Stomach (tissue), 8 donors: ENCODE measurements at regions not wholly inside any gene's neighbourhood (a gene's known extent, or its start where the extent isn't known, plus 50 kb on each side); places are given as distances from the start of the nearest gene placed in this dataset.
A peak's percentile ranks its signal among the peaks of the same experiment; 100 is the strongest.

Experiments used
- DNase-seq, 2 donors: peaks; one replicate each; pipeline versions ENCODE4 v3.0.0 to v3.0.0-alpha.2; 2013 to 2019
- H3K27ac ChIP-seq, 5 donors: fragments of 200-600 bp in 4 of 5; sonication (generic) in 4 of 5; one replicate each; pipeline ENCODE4 v1.5.1; 2013 to 2019; ENCODE audit warnings: mild to moderate bottlenecking in 1 of 5, moderate library complexity in 1 of 5
- H3K27me3 ChIP-seq, 3 donors: fragments of 200-600 bp; sonication (generic); one replicate each; pipeline ENCODE4 v1.5.1; 2017 to 2019; ENCODE audit warnings: mixed run types in 1 of 3
- H3K36me3 ChIP-seq, 4 donors: fragments of 200-600 bp; sonication (generic); 1 replicate in 3 of 4; 2 replicates in 1 of 4; pipeline ENCODE4 v1.5.1; 2016 to 2019
- H3K4me1 ChIP-seq, 4 donors: fragments of 200-600 bp; sonication (generic); one replicate each; pipeline ENCODE4 v1.5.1; 2016 to 2019
- H3K4me3 ChIP-seq, 4 donors: fragments of 200-600 bp; sonication (generic) in 3 of 4; one replicate each; pipeline ENCODE4 v1.5.1; 2016 to 2019; ENCODE audit warnings: mild to moderate bottlenecking in 1 of 4
- H3K9me3 ChIP-seq, 4 donors: fragments of 200-600 bp; sonication (generic); one replicate each; pipeline ENCODE4 v1.5.1; 2016 to 2019
- EP300 ChIP-seq: sonication (generic); formaldehyde crosslinking; IDR thresholded peaks from one replicate; pipeline ENCODE4 v1.6.1; 2017; ENCODE audit warnings: antibody characterized with exemption
- POLR2A ChIP-seq, 4 donors: fragments of 450-650 bp; IDR thresholded peaks; one replicate each; pipeline ENCODE4 v1.6.1; 2016; ENCODE audit warnings: antibody characterized with exemption in 4 of 4, control low read depth in 2 of 4, mild to moderate bottlenecking in 1 of 4, moderate library complexity in 1 of 4
- POLR2AphosphoS5 ChIP-seq, 3 donors: sonication (generic); formaldehyde crosslinking; IDR thresholded peaks; one replicate each; pipeline ENCODE4 v1.6.1; 2016; ENCODE audit warnings: antibody characterized with exemption in 3 of 3
- WGBS, 5 donors: extraction: QIAGEN DNeasy Blood & Tissue Kit in 3 of 5; methylation state at CpG; one replicate each; pipeline versions ENCODE4 v1.1.5 to v1.1.7; 2013 to 2018; 5-methylcytosine and 5-hydroxymethylcytosine counted together
- intact Hi-C: fragments of 100-400 bp; cut with DNase I; formaldehyde crosslinking; loops from one replicate; pipeline ENCODE4 v1.15.1; 2023; ENCODE audit warnings: low total_unique reads
- TF ChIP-seq, protein P1 (sequence below), 7 experiments: fragments of 450-650 bp in 4 of 7; fragments of 200-600 bp in 3 of 7; sonication (generic) in 3 of 7; IDR thresholded peaks; one replicate each; pipeline ENCODE4 v1.5.1; 2016 to 2019; ENCODE audit warnings: antibody characterized with exemption in 7 of 7, control low read depth in 2 of 7, mild to moderate bottlenecking in 1 of 7
- donor health status: healthy with polysubstance abuse.
- donor health status: Bipolar disorder and iron deficiency.
- donor health status: healthy.

DNA sequence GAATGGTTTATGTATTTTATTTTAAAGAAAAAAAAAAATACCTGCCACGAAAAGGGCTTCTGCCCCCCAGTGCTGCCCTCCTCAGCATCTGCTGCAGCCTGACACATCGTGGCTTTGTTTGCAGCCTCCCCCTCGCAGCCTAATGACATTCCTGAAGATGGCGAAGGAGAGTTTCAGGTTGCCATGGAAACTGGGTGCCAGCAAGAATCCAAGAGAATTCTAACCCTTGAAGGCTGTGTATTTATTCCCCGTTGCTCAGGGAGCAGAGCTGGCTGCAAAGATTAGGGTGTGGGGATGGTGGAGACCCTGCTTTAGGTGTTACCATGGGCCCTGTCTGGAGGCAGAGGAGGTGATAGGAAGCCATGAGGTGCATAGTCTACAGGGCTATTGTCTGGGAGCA is 126.6 kb downstream of the NSG2 start:
- H3K27ac ChIP-seq = no peak overlapping the region
- H3K4me1 ChIP-seq = no peaks in the 10 kb centered on the region
- no peaks in the 10 kb centered on the region for H3K27me3 ChIP-seq
- intact Hi-C loops = no loop called here
- no peak overlapping the region for H3K4me3 ChIP-seq
- WGBS, 5 donors = 14 to 23% (median 17%) methylated on average over 5 of the region's 5 CpGs
- no peak for DNase-seq
- TF ChIP-seq POLR2AphosphoS5 (IDR thresholded peaks at IDR 0.05) (no peak), POLR2A (IDR thresholded peaks at IDR 0.05) (no peak), EP300 (no peak)
- TF ChIP-seq, protein P1, sequence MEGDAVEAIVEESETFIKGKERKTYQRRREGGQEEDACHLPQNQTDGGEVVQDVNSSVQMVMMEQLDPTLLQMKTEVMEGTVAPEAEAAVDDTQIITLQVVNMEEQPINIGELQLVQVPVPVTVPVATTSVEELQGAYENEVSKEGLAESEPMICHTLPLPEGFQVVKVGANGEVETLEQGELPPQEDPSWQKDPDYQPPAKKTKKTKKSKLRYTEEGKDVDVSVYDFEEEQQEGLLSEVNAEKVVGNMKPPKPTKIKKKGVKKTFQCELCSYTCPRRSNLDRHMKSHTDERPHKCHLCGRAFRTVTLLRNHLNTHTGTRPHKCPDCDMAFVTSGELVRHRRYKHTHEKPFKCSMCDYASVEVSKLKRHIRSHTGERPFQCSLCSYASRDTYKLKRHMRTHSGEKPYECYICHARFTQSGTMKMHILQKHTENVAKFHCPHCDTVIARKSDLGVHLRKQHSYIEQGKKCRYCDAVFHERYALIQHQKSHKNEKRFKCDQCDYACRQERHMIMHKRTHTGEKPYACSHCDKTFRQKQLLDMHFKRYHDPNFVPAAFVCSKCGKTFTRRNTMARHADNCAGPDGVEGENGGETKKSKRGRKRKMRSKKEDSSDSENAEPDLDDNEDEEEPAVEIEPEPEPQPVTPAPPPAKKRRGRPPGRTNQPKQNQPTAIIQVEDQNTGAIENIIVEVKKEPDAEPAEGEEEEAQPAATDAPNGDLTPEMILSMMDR (IDR thresholded peaks at IDR 0.05) = no peak
- no peaks in the 10 kb centered on the region for H3K36me3 ChIP-seq
- peaks cover 0 to 11% (median 2%) of the 10 kb centered on the region in 4 donors for H3K9me3 ChIP-seq

DNA sequence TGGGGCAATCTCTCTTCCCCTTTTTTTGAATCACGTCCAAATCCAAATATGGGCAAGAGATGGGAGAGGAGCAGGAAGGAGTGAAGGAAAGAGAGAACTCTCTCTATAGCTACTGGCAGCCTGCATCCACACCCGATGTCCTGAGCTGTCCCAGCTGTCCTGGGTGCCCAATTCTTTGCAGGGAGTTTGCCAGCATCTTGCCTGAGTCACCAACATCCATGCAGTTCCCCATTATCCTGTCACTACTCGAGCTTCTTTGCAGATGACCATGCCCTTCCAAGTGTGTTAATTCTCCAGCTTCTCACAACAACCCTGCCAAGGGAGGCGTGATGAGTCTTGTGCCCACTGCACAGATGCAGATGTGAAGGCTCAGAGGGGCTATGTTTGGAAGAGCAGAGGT is 127.1 kb downstream of the NSG2 start:
- Histone ChIP-seq H3K9me3 (peaks cover 0 to 11% (median 1%) of the 10 kb centered on the region in 4 donors), H3K27me3 (no peaks in the 10 kb centered on the region), H3K4me1 (no peaks in the 10 kb centered on the region), H3K36me3 (no peaks in the 10 kb centered on the region), H3K27ac (no peak overlapping the region), H3K4me3 (no peak overlapping the region)
- DNase-seq = no peak
- TF ChIP-seq POLR2A (IDR thresholded peaks at IDR 0.05) (no peak), EP300 (no peak), POLR2AphosphoS5 (IDR thresholded peaks at IDR 0.05) (no peak)
- TF ChIP-seq, protein P1 (IDR thresholded peaks at IDR 0.05) = no peak
- intact Hi-C loops = no loop called here
- 48 to 62% (median 51%) methylated on average over 4 of the region's 4 CpGs for WGBS, 5 donors

DNA sequence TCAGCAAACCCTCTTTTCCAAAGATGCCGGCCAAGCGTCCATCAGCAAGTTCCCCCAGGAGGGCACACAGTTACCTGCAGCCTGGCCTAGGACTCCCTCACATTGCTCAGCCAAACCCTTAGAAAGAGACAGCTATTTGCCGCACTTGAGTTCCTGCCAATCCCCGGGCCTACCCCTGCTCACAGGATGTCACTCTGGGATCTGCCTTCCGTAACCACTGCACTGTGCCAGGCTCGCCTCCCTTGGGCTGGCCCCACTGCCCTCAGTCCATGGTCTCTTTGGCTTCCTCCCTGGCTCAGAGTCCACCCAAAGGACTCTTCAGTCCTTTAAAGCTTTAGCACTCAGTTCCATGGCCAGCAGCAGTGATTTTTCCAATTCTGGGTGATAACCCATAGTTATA is 128.3 kb downstream of the NSG2 start:
- intact Hi-C loops = no loop called here
- 80 to 92% (median 84%) methylated on average over 5 to 6 of the region's 6 CpGs for WGBS, 5 donors

DNA sequence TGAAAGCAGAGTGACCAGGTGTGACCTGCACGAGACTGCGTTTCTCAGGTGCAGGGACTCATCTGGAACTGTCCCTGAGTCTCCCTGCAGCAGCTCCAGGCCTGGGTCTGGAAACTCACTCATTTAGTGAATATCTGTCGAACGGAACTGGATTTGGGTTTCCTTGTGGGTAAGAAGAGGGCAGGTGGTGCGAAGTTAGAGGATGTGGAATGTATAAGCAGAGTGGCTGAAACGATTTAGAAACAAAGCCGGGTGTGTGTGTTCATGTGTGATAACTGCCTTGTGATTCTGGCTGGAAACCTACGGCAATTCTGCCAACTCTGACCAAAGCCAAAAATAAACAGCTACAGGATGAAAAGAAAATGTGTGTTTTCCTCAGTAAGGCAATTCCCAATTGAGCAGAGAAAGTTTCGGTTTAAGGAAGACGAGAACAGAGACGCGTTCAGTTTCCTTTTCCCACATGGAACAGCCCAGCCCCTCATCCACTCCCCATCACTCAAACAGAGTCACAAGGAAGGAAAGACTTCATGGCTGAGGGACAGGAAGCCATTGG is 130.3 kb downstream of the NSG2 start:
- Histone ChIP-seq H3K27me3 (no peaks in the 10 kb centered on the region), H3K27ac (no peak overlapping the region), H3K9me3 (no peaks in the 10 kb centered on the region), H3K4me1 (no peaks in the 10 kb centered on the region), H3K36me3 (no peaks in the 10 kb centered on the region), H3K4me3 (no peak overlapping the region)
- WGBS, 5 donors = 23 to 53% (median 35%) methylated on average over 12 of the region's 12 CpGs
- intact Hi-C loops = no loop called here
- DNase-seq = peak in 1 of 2 donors; percentile 22
- TF ChIP-seq POLR2A (IDR thresholded peaks at IDR 0.05) (no peak), EP300 (no peak), POLR2AphosphoS5 (IDR thresholded peaks at IDR 0.05) (no peak)

More for the DNA sequence above, 128.3 kb downstream of the NSG2 start:
- Histone ChIP-seq H3K9me3 (peaks cover 0 to 6% (median 0%) of the 10 kb centered on the region in 4 donors), H3K27ac (no peak overlapping the region), H3K27me3 (no peaks in the 10 kb centered on the region), H3K4me1 (no peaks in the 10 kb centered on the region), H3K4me3 (no peak overlapping the region), H3K36me3 (no peaks in the 10 kb centered on the region)
- DNase-seq = no peak
- TF ChIP-seq POLR2A (IDR thresholded peaks at IDR 0.05) (no peak), EP300 (no peak), POLR2AphosphoS5 (IDR thresholded peaks at IDR 0.05) (no peak)
- TF ChIP-seq, protein P1 (IDR thresholded peaks at IDR 0.05) = no peak

DNA sequence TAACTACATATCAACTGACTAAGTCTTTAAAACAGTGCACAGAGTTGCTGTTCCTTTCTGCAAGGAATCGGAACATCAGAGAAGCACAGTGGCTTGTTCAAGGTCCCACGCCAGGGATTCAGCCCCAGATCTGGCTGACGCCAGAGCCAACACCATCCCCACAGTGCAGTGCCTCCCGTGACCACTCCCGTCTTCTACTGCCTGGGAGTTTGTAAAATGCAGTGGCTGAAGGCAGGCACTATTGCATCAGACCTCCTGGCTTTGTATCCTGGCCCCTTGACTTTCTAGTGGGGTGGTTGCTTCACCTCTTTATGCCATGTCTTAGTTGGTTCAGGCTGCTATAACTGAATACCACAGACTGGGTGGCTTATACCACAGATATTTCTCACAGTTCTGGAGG is 131.0 kb downstream of the NSG2 start:
- no peak for DNase-seq

More for the DNA sequence above, 131.0 kb downstream of the NSG2 start:
- 73 to 85% (median 82%) methylated on average over 5 of the region's 5 CpGs for WGBS, 5 donors
- Histone ChIP-seq H3K27ac (no peak overlapping the region), H3K36me3 (no peaks in the 10 kb centered on the region), H3K4me3 (no peak overlapping the region), H3K4me1 (no peaks in the 10 kb centered on the region), H3K27me3 (no peaks in the 10 kb centered on the region), H3K9me3 (no peaks in the 10 kb centered on the region)
- intact Hi-C loops = no loop called here
- TF ChIP-seq EP300 (no peak), POLR2AphosphoS5 (IDR thresholded peaks at IDR 0.05) (no peak), POLR2A (IDR thresholded peaks at IDR 0.05) (no peak)
- TF ChIP-seq, protein P1 (IDR thresholded peaks at IDR 0.05) = no peak
